ENCODE measurements at regions not wholly inside any gene's neighbourhood (a gene's known extent, or its start where the extent isn't known, plus 50 kb on each side); places are given as distances from the start of the nearest gene placed in this dataset.

GRCh38 chr2:145755019-145755837, 1235.3 kb upstream of the ZEB2 start:
- no peak for TF ChIP-seq OSR1 (CRISPR knock-in tag; IDR thresholded peaks at IDR 0.05)
- TF ChIP-seq CSRNP3 (CRISPR knock-in tag; IDR thresholded peaks at IDR 0.05), result no peak

DNA sequence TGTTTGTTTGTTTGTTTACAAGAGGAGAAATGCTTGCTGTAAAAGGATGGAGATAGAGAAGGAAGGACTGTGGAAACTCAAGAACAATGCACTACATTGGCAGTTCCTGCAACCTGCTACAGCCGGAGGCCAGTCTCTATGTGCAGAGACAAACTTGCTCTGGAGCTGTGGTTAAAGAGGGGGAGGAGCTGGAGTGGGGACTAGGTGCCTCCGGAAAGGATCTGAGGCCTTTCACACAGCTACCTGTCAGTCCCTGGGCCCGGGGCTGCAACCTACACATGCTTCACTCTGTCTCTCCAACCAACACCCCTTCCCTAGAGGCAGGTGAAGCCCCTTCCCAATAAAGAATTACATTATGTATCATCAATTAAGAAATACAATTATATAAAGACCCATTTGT, 1234.0 kb upstream of the ZEB2 start:
- TF ChIP-seq ZNF565 (CRISPR knock-in tag; conservative IDR thresholded peaks at IDR 0.05; ENCODE audit: low read depth), result no peak
- no peak for TF ChIP-seq ZNF70 (CRISPR knock-in tag; IDR thresholded peaks at IDR 0.05)
- TF ChIP-seq ZFP3 (CRISPR knock-in tag; IDR thresholded peaks at IDR 0.05), result no peak
- no peak for TF ChIP-seq ISL1 (CRISPR knock-in tag; IDR thresholded peaks at IDR 0.05)
- TF ChIP-seq ZNF8 (CRISPR knock-in tag; IDR thresholded peaks at IDR 0.05), result no peak
- TF ChIP-seq TCF4 (CRISPR knock-in tag; IDR thresholded peaks at IDR 0.05; ENCODE audit: borderline replicate concordance), result no peak
- no peak for TF ChIP-seq PPARA (CRISPR knock-in tag; IDR thresholded peaks at IDR 0.05; ENCODE audit: borderline replicate concordance)
- TF ChIP-seq, protein P1, sequence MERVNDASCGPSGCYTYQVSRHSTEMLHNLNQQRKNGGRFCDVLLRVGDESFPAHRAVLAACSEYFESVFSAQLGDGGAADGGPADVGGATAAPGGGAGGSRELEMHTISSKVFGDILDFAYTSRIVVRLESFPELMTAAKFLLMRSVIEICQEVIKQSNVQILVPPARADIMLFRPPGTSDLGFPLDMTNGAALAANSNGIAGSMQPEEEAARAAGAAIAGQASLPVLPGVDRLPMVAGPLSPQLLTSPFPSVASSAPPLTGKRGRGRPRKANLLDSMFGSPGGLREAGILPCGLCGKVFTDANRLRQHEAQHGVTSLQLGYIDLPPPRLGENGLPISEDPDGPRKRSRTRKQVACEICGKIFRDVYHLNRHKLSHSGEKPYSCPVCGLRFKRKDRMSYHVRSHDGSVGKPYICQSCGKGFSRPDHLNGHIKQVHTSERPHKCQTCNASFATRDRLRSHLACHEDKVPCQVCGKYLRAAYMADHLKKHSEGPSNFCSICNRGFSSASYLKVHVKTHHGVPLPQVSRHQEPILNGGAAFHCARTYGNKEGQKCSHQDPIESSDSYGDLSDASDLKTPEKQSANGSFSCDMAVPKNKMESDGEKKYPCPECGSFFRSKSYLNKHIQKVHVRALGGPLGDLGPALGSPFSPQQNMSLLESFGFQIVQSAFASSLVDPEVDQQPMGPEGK (CRISPR knock-in tag; IDR thresholded peaks at IDR 0.05; ENCODE audit: borderline replicate concordance), result no peak
- no peak for TF ChIP-seq ARNTL (CRISPR knock-in tag; IDR thresholded peaks at IDR 0.05; ENCODE audit: borderline replicate concordance, low read depth)
- TF ChIP-seq, protein P2, sequence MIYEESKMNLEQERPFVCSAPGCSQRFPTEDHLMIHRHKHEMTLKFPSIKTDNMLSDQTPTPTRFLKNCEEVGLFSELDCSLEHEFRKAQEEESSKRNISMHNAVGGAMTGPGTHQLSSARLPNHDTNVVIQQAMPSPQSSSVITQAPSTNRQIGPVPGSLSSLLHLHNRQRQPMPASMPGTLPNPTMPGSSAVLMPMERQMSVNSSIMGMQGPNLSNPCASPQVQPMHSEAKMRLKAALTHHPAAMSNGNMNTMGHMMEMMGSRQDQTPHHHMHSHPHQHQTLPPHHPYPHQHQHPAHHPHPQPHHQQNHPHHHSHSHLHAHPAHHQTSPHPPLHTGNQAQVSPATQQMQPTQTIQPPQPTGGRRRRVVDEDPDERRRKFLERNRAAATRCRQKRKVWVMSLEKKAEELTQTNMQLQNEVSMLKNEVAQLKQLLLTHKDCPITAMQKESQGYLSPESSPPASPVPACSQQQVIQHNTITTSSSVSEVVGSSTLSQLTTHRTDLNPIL (CRISPR knock-in tag; IDR thresholded peaks at IDR 0.05; ENCODE audit: low read depth), result no peak
- no peak for TF ChIP-seq ZC3H10 (CRISPR knock-in tag; IDR thresholded peaks at IDR 0.05)
- no peak for TF ChIP-seq SNAI2 (CRISPR knock-in tag; IDR thresholded peaks at IDR 0.05)
- TF ChIP-seq, protein P3, sequence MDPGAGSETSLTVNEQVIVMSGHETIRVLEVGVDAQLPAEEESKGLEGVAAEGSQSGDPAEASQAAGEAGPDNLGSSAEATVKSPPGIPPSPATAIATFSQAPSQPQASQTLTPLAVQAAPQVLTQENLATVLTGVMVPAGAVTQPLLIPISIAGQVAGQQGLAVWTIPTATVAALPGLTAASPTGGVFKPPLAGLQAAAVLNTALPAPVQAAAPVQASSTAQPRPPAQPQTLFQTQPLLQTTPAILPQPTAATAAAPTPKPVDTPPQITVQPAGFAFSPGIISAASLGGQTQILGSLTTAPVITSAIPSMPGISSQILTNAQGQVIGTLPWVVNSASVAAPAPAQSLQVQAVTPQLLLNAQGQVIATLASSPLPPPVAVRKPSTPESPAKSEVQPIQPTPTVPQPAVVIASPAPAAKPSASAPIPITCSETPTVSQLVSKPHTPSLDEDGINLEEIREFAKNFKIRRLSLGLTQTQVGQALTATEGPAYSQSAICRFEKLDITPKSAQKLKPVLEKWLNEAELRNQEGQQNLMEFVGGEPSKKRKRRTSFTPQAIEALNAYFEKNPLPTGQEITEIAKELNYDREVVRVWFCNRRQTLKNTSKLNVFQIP (CRISPR knock-in tag; IDR thresholded peaks at IDR 0.05; ENCODE audit: borderline replicate concordance, low read depth), result no peak
- no peak for TF ChIP-seq ZFP30 (CRISPR knock-in tag; IDR thresholded peaks at IDR 0.05)
- TF ChIP-seq OSR1 (CRISPR knock-in tag; IDR thresholded peaks at IDR 0.05), result no peak
- TF ChIP-seq TOX (CRISPR knock-in tag; IDR thresholded peaks at IDR 0.05; ENCODE audit: borderline replicate concordance), result no peak
- no peak for TF ChIP-seq RARB (CRISPR knock-in tag; IDR thresholded peaks at IDR 0.05)
- TF ChIP-seq BACH2 (CRISPR knock-in tag; IDR thresholded peaks at IDR 0.05; ENCODE audit: borderline replicate concordance), result no peak
- no peak for ATAC-seq

More at GRCh38 chr2:145755019-145755837, 1235.3 kb upstream of the ZEB2 start:
- ATAC-seq, result no peak

DNA sequence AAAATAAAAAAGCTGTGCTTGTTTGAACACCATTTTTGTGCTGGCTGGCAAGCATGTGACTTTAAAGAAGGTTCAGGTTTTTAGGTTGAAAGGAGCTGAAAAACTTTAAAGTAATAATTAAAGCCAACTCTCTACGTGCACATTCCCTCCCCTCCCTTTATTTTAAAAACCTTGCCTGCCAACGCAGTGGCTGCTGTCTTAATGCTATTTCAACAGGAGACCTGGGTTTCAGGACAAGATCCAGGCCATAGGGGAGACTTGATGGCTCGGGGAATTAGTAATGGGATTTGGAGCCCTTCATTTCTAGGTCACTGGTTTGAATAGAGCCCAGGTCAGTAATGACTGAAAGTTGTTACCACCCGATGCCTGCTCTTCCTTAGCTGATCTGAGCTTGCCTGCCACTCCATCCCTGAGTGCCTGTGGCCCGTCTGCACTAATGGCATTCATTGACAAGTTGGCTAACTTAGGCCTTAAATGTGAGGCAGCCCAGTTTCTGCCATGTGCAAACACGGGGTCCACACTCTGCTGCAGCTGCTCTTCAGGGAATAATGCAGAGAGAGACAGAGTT, 1233.2 kb upstream of the ZEB2 start:
- no peak for ATAC-seq

More for the DNA sequence above, 1233.2 kb upstream of the ZEB2 start:
- no peak for TF ChIP-seq ISL1 (CRISPR knock-in tag; IDR thresholded peaks at IDR 0.05)
- TF ChIP-seq CSDC2 (CRISPR knock-in tag; IDR thresholded peaks at IDR 0.05), result no peak
- no peak for TF ChIP-seq BACH2 (CRISPR knock-in tag; IDR thresholded peaks at IDR 0.05; ENCODE audit: borderline replicate concordance)
- TF ChIP-seq RARB (CRISPR knock-in tag; IDR thresholded peaks at IDR 0.05), result no peak
- TF ChIP-seq, protein P2 (CRISPR knock-in tag; IDR thresholded peaks at IDR 0.05; ENCODE audit: low read depth), result no peak
- no peak for TF ChIP-seq ZFP30 (CRISPR knock-in tag; IDR thresholded peaks at IDR 0.05)
- TF ChIP-seq TOX (CRISPR knock-in tag; IDR thresholded peaks at IDR 0.05; ENCODE audit: borderline replicate concordance), result no peak
